ENCODE measurements at regions not wholly inside any gene's neighbourhood (a gene's known extent, or its start where the extent isn't known, plus 50 kb on each side); places are given as distances from the start of the nearest gene placed in this dataset.

DNA sequence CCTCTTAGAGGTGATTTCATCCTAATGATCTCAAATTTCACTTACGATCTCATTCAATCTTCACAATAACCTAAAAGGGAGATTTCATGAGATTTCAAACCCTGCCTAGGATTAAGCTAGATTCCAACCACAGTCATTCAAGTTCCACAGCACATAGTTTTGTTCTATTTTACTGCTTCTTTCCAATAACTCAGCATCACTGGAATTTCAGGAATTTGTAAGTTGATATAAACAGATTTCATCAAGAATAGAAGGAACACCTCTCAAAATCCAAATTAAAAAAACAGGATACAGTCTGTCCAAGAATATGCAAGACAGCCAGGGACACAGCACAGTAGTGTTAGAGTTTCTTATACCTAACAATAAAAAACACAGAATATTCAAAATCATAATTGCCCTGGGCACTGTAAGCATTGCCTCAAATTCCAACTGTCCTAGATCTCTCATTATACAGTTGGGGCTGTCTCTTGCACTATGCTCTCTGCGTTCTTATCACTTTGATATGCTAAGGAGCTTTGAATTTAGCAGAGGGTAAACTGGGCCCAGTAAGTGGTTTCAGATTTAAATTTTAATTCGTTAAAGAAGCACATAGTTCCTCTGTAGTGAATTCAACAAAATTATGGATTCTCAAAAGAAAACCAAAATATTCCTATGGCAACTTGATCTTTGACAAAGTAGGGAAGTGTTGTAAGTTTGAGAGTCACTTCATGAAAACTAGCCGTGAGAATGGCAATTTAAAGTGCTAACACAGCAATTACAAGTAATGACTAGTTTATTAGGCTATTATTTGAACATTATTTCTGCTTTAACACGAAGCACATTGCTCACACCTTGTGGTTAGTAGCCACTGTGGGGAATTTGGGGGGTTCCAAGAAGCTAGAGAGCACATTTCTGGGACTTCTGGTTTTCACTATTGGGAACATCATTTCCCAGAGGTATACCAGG, 478.6 kb upstream of the C9orf72 start:
- H3K79me1 ChIP-seq (ENCODE audit: low read depth, low read length): no peaks in the 10 kb centered on the region
- H2AK5ac ChIP-seq (ENCODE audit: low read depth, low read length): no peak overlapping the region
- no peak overlapping the region for H3K4me2 ChIP-seq (ENCODE audit: insufficient read depth in 1 of 2, low read depth in 2 of 2, low read length in 2 of 2)
- no peak overlapping the region for H4K8ac ChIP-seq (ENCODE audit: extremely low read depth, insufficient read depth, low read length)
- DNase-seq (ENCODE audit: low read depth in 1 of 2, low spot score in 2 of 2): no peak
- no peak overlapping the region for H3K18ac ChIP-seq (ENCODE audit: extremely low read depth, low read length)
- no peaks in the 10 kb centered on the region for H3K23me2 ChIP-seq (ENCODE audit: low read depth, low read length)
- no peak overlapping the region for H3K4ac ChIP-seq (replicated peaks; ENCODE audit: insufficient read length, low read depth, low read length)
- no peaks in the 10 kb centered on the region for H3K4me1 ChIP-seq (replicated peaks in 1 of 4; ENCODE audit: control insufficient read depth in 3 of 4, insufficient read depth in 4 of 4, low read length in 3 of 4)
- H2BK120ac ChIP-seq (replicated peaks; ENCODE audit: low read depth, low read length): no peak overlapping the region
- H3K14ac ChIP-seq (ENCODE audit: insufficient read length): no peak overlapping the region
- H3K27me3 ChIP-seq (replicated peaks in 1 of 4; ENCODE audit: control insufficient read depth in 3 of 4, extremely low read depth in 1 of 4, insufficient read depth in 3 of 4, low read length in 3 of 4): no peaks in the 10 kb centered on the region
- H4K5ac ChIP-seq (ENCODE audit: insufficient read length, low read depth, low read length): no peak overlapping the region
- H3K23ac ChIP-seq (ENCODE audit: insufficient read length): no peak overlapping the region
- H3K9me3 ChIP-seq (ENCODE audit: insufficient read depth in 2 of 2, low read depth in 1 of 2, low read length in 1 of 2): no peaks in the 10 kb centered on the region
- no peaks in the 10 kb centered on the region for H3K36me3 ChIP-seq (ENCODE audit: control insufficient read depth in 2 of 4, insufficient read depth in 4 of 4, low read length in 3 of 4)
- no peak overlapping the region for H3K4me3 ChIP-seq (ENCODE audit: extremely low read depth in 1 of 4, insufficient read depth in 2 of 4, low read depth in 3 of 4, low read length in 4 of 4)
- ChIA-PET CTCF (ENCODE audit: partially characterized antibody) (interaction anchor here (0.9 to 1.8 kb wide), 3 partner anchors 8 to 327 kb away, joined by 3 to 5 read pairs (median 4); no protein-coding TSS in a partner anchor), POLR2A (ENCODE audit: partially characterized antibody) (no interaction called here)
- H2BK15ac ChIP-seq (ENCODE audit: low read length): no peak overlapping the region
- H3K9ac ChIP-seq (replicated peaks in 1 of 4; ENCODE audit: extremely low read depth in 1 of 4, low read depth in 3 of 4, low read length in 3 of 4): no peak overlapping the region
- no peak overlapping the region for H2BK20ac ChIP-seq (ENCODE audit: low read length)
- H3K56ac ChIP-seq (replicated peaks; ENCODE audit: insufficient read length, low read depth, low read length): no peak overlapping the region
- no peak overlapping the region for H3K27ac ChIP-seq (ENCODE audit: low read depth, low read length)
- H2BK12ac ChIP-seq (ENCODE audit: low read depth, low read length): no peak overlapping the region
- H4K91ac ChIP-seq (replicated peaks; ENCODE audit: insufficient read length, low read length): no peak overlapping the region
- H2AFZ ChIP-seq (ENCODE audit: low read length): no peak overlapping the region
- no peak for FAIRE-seq
- H4K20me1 ChIP-seq (replicated peaks in 1 of 2; ENCODE audit: control insufficient read depth in 1 of 2, insufficient read depth in 2 of 2, low read length in 2 of 2): no peaks in the 10 kb centered on the region
- 87% methylated on average over 5 of the region's 5 CpGs; no CpG with 5 or more reads in 1 of the 2 experiments for WGBS, 2 experiments (ENCODE audit: extremely low coverage in 1 of 2, insufficient coverage in 1 of 2, insufficient read length in 1 of 2, insufficient replicate concordance in 2 of 2, low coverage in 1 of 2, low lambda C conversion rate in 2 of 2, missing lambda C conversion rate in 1 of 2)
- H3K79me2 ChIP-seq (ENCODE audit: control insufficient read depth in 1 of 2, insufficient read depth in 2 of 2, low read length in 2 of 2): no peaks in the 10 kb centered on the region
- H2BK5ac ChIP-seq (ENCODE audit: low read depth, low read length): no peak overlapping the region
- TF ChIP-seq CBX5 (IDR thresholded peaks at IDR 0.05; ENCODE audit: low read depth, low read length): no peak
- no peak for TF ChIP-seq SP4 (IDR thresholded peaks at IDR 0.05; ENCODE audit: low read length)
- no peak for TF ChIP-seq RNF2 (IDR thresholded peaks at IDR 0.05; ENCODE audit: borderline replicate concordance, low read depth, low read length, missing control alignments, poor library complexity, severe bottlenecking)
- TF ChIP-seq POU5F1 (IDR thresholded peaks at IDR 0.05; ENCODE audit: low read depth, low read length): no peak
- TF ChIP-seq KDM4A (IDR thresholded peaks at IDR 0.05; ENCODE audit: low read depth, low read length, severe bottlenecking): no peak
- TF ChIP-seq, protein P1, sequence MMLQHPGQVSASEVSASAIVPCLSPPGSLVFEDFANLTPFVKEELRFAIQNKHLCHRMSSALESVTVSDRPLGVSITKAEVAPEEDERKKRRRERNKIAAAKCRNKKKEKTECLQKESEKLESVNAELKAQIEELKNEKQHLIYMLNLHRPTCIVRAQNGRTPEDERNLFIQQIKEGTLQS (IDR thresholded peaks at IDR 0.05; ENCODE audit: insufficient read depth, low read depth, low read length): no peak
- TF ChIP-seq JUN (IDR thresholded peaks at IDR 0.05; ENCODE audit: low read depth, low read length): no peak
- no peak for TF ChIP-seq PHF8 (conservative IDR thresholded peaks at IDR 0.05; ENCODE audit: low read depth, low read length)
- TF ChIP-seq EP300 (IDR thresholded peaks at IDR 0.05; ENCODE audit: borderline replicate concordance in 1 of 2, low read depth in 2 of 2, low read length in 2 of 2): no peak
- TF ChIP-seq HDAC6 (IDR thresholded peaks at IDR 0.05; ENCODE audit: low read depth, low read length): no peak
- no peak for TF ChIP-seq SIN3A (conservative IDR thresholded peaks at IDR 0.05 in 1 of 2, IDR thresholded peaks at IDR 0.05 in 1 of 2; ENCODE audit: low read depth in 1 of 2, low read length in 2 of 2)
